ENCODE measurements at regions not wholly inside any gene's neighbourhood (a gene's known extent, or its start where the extent isn't known, plus 50 kb on each side); places are given as distances from the start of the nearest gene placed in this dataset.

- DNase-seq, result no peak
Observed at GRCh38 chr11:123253911-123254310, 58.9 kb upstream of the CLMP start.

DNA sequence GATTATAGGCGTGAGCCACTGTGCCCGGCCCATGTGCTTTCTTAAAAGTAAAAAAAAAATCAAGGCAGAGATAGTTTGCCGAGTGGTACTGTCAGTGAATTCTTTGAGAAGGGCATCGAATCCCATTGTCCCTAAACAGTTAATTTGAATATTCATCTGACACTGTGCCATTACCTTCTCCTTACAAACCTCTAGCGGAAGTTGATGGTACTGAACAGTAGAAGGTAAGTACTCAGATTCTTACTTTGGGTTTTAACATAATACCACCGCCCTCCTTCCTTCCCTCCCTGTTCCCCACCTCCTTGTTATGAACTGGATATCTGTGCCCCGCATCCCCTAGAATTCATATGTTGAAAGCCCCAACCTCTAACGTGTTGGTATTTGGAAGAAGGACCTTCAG is 58.2 kb upstream of the CLMP start:
- no peak for DNase-seq

DNA sequence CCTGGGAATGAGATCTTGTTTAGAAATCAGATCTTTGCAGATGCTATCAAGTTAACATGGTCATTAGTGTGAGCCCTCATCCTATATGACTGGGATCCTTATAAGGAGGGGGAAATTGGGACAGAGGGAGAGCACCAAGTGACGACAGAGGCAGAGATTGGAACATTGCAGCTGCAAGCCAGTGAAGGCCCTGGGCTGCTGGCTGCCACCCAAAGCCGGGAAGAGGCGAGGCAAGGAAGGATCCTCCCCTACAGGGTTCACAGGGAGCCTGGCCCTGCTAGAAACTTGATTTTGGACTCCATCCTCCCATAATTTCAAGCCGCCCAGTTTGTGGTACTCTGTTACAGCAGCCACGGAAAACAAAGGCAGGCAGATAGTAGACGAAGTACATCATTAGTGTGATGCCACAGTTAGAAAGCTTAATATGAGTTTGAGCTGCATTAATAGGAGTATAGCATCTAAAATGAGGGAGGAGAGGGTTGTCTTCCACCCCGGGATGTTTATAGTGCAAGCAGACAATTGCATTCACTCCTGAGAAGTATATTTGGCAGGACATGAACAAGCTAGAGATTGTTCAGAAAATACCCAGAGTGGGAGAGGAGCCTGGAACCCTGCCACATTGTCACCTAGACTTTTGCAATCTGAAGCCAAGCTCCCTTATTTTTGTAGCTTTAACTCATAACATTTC is 56.8 kb upstream of the CLMP start:
- no peak for DNase-seq

DNA sequence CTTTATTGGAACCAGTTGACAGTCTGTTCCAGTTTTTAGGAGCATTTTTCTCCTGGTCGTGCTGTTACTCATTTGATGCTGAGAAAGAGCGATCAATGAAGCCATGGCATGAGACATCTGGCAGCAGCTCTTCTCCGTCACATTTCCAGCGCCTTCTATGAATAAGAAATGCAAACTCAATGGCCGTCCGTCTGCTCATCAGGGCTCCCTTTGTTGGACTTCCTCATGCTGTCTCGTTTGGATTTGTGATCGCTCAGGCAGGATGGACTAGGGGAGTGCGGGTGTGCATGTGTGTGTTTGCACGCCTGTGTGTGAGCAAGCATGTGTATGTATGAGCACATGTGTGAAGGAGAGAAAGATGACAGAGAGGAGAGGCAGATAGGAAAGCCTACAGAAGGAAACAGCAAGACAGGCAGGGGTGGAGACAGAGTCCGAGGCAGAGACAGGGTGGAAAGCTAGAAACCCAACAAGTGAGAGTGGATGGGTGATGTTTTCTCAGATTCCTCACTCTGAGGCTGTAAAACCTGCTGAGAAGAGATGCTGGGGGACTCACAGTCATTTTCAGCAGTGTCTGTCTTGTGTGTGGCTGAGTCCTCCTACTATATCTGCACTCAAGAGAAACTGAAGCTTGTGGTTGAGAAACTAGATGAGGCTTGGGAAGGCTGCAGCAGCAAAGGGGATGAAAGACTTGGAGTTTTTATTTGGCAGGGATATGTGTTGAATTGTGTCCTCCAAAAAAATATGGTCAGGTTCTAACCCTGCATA is 56.0 kb upstream of the CLMP start:
- DNase-seq, result no peak

DNA sequence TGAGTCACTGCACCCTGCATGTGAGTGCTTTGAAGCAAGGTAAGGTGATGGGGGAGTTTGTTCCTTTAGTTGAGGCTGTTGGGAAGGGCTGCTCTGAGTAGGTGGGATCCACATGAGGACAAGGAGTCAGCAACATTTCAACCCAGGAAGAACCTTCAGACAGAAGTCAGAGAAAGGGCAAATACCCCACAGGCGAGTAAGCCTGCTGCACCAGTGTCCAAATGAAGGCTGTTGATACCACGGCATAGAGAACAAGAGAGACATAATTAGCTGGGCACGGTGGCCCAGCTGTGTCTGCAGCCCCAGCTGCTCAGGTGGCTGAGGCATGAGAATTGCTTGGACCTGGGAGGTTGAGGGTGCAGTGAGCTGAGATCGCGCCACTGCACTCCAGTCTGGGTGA is 54.3 kb upstream of the CLMP start:
- no peak for DNase-seq

DNA sequence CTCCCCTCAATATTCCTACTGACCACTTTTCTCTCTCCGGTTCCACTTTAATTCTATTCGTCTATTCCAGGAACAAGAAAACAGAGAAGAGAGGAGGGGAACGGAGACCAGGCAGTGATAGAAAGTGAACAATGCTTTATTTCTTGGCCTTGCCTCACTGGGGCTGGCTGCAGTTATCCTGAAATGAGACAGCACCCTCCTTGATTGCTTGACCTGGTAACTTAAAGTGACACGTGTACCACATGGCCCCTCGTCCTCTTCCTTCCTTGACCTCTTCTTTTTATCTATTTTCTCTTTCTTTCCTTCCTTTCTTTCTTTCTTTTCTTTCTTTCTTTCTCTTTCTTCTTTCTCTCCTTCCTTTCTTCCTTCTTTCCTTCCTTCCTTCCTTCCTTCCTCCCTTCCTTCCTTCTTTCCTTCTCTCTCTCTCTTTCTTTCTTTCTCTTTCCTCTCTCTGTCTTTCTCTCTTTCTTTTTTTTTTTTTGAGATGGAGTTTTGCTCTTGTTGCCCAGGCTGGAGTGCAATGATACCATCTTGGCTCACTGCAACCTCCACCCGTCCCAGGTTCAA is 52.8 kb upstream of the CLMP start:
- no peak for DNase-seq

DNA sequence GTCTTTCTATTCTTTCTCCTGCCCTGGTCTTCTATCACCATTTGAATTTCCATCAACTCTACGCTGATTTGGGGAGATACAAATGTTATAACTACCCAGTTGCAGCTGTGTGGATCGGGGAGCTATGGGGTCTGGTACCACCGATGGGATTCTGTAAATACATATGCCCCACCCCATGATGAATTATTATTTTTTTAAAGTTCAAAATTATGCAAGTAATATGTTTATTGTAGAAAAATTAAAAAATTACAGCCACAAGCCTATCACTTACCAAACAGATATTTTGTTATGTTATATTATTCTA is 52.4 kb upstream of the CLMP start:
- no peak for DNase-seq

DNA sequence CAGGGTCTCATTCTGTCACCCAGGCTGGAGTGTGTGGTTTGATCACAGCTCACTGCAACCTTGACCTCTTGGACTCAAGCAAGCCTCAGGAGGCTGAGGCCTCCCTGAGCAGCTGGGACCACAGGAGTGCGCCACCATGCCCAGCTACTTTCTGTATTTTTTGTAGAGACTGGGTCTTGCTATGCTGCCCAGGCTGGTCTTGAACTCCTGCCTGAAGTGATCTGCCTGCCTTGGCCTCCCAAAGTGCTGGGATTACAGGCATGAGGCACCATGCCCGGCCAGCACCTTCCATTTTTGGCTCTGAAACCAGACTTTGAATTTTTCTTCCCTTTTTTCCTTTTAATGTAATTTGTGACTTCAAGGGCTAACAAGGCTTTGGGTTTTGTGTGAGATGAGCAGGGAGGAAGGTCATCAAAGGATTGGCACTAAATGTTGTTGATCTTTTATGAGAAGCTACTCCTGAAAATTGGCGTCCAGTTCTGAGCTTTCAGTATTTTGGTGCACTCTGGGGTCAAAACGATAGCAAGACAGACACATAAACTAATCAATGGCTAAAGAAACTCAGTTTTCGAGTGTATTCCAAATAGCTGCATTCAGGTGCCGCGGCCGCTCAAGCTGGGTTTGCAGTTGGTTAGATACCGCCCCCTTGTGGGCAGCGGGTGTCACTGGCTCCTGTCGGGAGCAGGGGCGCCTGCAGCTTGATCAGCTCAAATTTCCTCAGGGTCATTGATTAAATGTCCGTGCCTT is 51.9 kb upstream of the CLMP start:
- peak; percentile 67 for DNase-seq

DNA sequence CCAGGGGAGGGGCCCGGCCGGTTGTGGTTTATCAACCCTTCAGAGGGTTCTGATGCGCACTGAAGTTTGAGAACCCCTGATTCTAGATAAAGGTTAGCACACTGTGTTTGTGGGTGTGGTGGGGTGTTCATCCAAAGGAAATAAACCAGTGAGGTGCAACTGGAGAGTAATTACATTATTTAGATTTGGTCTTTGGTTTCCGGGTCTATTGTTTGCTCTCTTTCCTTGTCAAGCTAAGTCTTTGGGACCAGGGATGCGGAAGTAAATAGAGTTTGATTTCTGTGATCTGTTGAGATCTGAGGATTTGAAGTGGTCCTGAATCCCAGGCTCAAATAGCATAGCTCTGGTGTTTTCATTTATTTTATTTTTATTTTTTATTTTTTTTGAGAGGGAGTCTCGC is 50.5 kb upstream of the CLMP start:
- no peak for DNase-seq

All from NCI-H146 (cell line).